GM08714 (cell line): ENCODE measurements at regions not wholly inside any gene's neighbourhood (a gene's known extent, or its start where the extent isn't known, plus 50 kb on each side); places are given as distances from the start of the nearest gene placed in this dataset.

Experiments
- H3K4me3 ChIP-seq: fragments of 200-500 bp; sonication (Bioruptor generic); 2 replicates; pipeline ENCODE4 v1.5.1; 2014; ENCODE audit warnings: mild to moderate bottlenecking, low read length, inconsistent platforms
- ZNF274 ChIP-seq: IDR thresholded peaks from 2 replicates; pipeline ENCODE4 v1.6.1; 2012; ENCODE audit warnings: mild to moderate bottlenecking, low read depth, low read length

GRCh38 chr19:30677702-30678101 lies 305.5 kb downstream of the ZNF536 start:
- H3K4me3 ChIP-seq: no peak overlapping the region
- no peak for TF ChIP-seq ZNF274

- TF ChIP-seq ZNF274: no peak
- no peak overlapping the region for H3K4me3 ChIP-seq
These were observed 305.0 kb downstream of the ZNF536 start for GRCh38 chr19:30676990-30677679.

- TF ChIP-seq ZNF274: no peak
- no peak overlapping the region for H3K4me3 ChIP-seq
These were observed 302.9 kb downstream of the ZNF536 start for GRCh38 chr19:30675086-30675485.

- no peak for TF ChIP-seq ZNF274
- H3K4me3 ChIP-seq: no peak overlapping the region
These were observed 302.5 kb downstream of the ZNF536 start for GRCh38 chr19:30674656-30675055.

- no peak overlapping the region for H3K4me3 ChIP-seq
- no peak for TF ChIP-seq ZNF274
These were observed 301.2 kb downstream of the ZNF536 start for GRCh38 chr19:30673336-30673735.

GRCh38 chr19:30672926-30673325 lies 300.7 kb downstream of the ZNF536 start:
- no peak for TF ChIP-seq ZNF274
- H3K4me3 ChIP-seq: no peak overlapping the region

GRCh38 chr19:30671622-30672051 lies 299.5 kb downstream of the ZNF536 start:
- no peak overlapping the region for H3K4me3 ChIP-seq
- no peak for TF ChIP-seq ZNF274

GRCh38 chr19:30671367-30671619 lies 299.1 kb downstream of the ZNF536 start:
- H3K4me3 ChIP-seq: no peak overlapping the region
- TF ChIP-seq ZNF274: no peak

- TF ChIP-seq ZNF274: no peak
- H3K4me3 ChIP-seq: no peak overlapping the region
These were observed 298.6 kb downstream of the ZNF536 start for GRCh38 chr19:30670562-30671366.

GRCh38 chr19:30670011-30670329 lies 297.8 kb downstream of the ZNF536 start:
- no peak overlapping the region for H3K4me3 ChIP-seq
- TF ChIP-seq ZNF274: no peak

- no peak for TF ChIP-seq ZNF274
- H3K4me3 ChIP-seq: no peak overlapping the region
These were observed 297.3 kb downstream of the ZNF536 start for GRCh38 chr19:30669329-30670010.

GRCh38 chr19:30668521-30669155 lies 296.5 kb downstream of the ZNF536 start:
- no peak overlapping the region for H3K4me3 ChIP-seq
- no peak for TF ChIP-seq ZNF274

- TF ChIP-seq ZNF274: no peak
- no peak overlapping the region for H3K4me3 ChIP-seq
These were observed 295.6 kb downstream of the ZNF536 start for GRCh38 chr19:30667746-30668145.

GRCh38 chr19:30667227-30667626 lies 295.0 kb downstream of the ZNF536 start:
- no peak for TF ChIP-seq ZNF274
- H3K4me3 ChIP-seq: no peak overlapping the region
